ENCODE measurements at regions not wholly inside any gene's neighbourhood (a gene's known extent, or its start where the extent isn't known, plus 50 kb on each side); places are given as distances from the start of the nearest gene placed in this dataset.

DNA sequence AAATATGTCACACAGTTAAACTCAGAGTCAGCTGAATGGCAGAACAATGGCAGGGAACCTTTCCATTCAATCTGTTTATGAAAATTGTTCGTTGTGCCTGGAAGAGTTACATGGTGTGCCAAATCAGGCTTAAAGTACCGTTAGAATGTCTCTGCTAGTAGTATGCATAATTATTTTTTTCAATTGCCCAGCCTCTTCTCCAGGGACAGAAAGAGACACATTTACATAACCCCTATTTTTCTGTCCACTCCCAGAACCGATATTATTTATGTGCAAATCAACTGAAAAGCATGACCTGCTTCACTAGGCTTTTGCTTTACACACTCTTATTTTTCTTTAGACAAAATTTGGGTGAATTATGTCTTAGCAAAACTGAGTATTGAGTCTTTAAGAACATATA, 459.1 kb downstream of the EFNA5 start:
- DNase-seq, result no peak

DNA sequence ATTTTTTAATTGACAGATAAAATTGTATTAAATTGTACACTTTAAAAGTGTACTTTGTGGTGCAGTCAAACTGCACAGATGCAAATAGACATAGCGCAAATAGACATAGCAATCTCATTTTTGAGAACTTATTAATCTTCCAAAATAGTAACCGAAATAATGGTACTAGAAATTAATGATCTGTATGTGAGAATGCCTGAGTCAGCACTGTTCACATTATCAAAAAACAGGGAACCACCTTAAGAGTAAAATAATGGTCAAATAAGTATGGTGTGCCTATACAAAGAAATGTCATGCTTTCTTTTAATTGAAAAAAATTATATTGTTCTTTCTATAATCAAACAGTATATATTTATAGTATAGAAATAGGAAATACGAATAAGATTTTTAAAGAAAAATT, 461.9 kb downstream of the EFNA5 start:
- DNase-seq, result no peak

DNA sequence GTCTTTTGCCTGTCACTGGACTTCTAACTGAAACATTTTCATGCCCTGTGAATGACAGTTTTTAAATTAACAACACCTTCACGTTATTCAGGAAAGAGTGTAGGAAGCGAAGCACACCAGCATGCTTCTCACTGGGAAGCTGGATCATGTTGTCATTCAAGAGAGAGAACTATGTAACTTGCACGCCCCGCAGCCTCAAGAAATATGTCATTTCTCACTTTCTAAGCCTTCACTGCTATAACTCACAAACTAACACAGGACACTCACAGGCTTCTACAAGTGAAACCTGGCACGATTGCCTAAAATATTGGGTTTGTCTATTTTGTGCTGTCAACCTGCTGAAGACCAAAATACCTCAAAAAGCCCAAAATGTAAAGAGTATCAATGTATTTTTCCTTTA, 466.3 kb downstream of the EFNA5 start:
- DNase-seq, result no peak

DNA sequence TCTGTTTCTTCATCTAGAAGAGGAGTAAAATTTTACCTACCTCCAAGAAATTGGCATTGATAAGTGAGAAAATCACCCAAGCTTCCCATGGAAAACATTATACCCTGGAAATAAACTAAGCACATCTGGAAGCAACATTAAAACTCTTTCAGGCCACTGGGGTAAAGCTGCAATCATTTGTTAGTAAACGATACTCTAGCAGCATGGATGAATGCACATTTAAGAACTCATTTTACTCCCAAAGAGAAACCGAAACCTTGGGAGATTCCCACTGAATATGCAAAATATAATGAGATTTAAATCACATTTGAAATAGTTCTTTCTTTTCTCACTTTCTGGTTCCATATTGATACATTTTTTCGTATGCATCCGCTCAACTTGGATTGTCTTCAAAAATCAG, 467.5 kb downstream of the EFNA5 start:
- no peak for DNase-seq

DNA sequence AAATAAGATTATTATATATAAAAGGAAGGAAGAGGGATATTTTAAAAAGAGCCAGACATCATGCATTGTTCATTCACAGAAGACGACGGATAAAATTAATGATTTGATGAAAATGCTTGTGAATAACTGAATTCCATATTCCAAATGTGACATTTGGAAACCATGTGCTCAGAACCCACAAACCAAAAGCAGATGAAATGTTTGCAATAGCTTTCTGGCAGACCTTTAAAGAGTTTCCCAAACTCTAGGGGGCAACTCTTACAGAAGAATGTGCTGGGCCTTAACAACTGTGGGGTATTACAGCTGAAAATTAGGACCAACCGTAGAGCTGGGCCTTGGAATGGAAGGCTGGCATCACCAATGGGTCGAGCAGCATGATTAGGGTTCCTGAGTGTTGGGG, 471.0 kb downstream of the EFNA5 start:
- no peak for DNase-seq

DNA sequence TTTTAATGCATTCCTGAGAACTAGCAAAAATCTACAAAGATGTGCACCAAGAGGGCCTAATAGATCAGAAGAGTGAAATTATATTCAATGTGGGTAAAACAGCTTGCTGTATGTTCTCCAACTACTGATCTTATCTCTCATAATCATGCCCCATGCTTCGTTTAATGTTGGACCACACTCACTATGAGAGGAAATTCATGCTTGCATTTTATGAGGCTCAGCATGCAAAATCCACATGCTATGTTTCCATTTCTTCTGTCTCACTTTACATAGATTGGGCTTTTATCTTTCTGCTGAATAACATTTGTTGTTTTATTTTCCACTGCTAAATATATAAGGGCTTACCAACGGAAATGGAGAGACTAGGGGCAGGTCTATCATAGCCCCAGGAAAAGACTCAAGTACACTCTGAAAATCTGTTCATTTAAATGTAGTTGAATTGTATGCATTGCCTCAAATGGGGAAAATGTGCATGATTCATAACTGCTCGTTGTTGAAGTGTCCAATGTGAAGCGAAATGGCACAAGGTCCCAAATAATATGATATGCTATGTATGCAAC, 474.2 kb downstream of the EFNA5 start:
- DNase-seq, result no peak

DNA sequence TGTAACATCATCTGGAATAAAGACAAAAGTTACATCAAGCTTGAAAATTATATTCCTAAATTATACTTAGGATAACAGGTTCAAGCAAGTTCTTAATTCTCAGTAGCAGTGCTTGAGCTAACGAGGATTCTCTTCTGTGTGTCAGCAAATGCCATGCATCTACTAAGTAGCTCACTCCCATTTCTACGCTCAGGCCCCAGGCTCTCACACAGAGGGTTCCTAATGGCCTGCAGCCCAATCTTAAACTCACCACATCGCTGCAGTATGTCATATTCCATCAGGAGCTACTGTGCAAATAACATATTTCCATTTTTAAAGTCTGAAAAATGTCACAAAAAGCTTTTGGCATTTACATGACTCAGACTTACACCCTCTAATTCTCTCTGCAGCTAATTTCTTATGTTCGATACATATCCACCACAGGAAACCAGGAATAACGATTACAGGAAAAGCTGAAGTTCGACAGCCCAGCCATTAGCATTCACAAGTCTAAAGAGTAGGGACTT, 474.8 kb downstream of the EFNA5 start:
- DNase-seq, result no peak

DNA sequence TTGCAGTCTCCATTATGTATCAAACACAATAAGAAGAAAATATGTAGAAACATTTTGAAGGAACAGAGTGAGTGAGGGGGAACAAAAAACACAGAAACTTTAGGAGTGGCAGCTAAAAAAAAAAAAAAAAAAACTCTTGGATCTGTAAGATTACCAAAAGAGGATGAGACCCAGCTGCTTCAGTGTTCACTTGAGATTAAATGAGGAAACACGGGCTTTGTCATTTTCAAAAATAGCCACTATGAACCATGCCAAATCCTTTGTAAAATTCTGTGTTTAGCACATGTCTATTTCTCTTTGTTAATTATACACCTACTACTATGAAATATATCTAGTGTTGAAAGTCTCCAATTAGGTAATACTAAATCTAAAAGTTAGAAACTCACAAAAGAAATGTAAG, 485.9 kb downstream of the EFNA5 start:
- no peak for DNase-seq

DNA sequence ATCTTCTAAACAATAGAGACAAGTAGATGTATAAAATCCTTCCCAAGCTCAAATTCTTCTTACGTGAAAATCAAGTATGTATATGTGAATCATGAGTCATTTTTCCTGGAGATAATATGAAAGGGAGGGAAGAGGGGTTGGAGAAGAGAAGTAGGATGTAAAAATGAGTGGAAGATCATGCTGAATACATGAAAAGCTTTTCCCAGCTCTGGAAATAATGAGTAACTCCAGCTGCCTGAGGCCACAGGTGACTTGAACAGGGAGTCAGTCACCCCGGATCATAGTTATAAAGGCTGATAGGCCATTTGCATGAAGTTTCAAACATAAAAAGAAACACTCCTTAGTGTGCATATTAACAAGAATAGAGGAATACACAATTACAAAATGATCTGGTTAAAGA, 486.7 kb downstream of the EFNA5 start:
- DNase-seq, result no peak

DNA sequence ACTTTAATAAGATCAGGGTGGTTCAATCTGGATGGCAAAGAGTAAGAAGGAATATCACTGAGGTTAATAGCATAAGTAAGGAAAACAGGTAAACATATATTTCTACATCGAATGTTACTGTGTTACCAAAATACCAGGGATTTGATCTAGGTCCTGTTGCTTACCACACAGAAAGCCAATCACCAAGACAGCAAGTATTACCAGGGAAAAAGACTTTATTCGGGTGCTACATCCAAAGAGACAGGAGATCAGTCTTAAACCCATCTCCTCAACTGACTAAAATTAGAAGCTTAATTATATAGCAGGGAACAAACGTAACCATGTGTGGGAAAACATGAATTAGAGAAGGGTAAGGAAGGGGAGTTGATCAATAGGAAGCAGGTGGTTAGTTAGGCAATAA, 500.1 kb downstream of the EFNA5 start:
- no peak for DNase-seq

DNA sequence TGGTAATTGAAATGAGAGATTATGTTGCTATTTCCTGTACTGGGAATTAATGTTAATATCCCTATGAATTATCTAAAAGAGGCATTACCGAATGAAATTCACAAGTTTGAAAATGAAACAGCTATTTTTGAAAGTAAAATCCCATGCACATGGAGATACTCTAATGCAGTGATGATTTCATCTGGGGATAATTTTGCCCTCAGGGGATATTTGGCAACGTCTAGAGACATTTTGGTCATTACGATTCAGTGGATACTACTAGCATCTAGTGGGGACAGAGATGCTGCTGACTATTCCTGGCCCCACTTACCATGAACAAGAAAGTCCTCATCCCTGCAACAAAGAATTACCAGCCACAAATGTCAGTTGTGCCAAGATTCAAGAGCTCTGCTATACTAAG, 500.9 kb downstream of the EFNA5 start:
- no peak for DNase-seq

DNA sequence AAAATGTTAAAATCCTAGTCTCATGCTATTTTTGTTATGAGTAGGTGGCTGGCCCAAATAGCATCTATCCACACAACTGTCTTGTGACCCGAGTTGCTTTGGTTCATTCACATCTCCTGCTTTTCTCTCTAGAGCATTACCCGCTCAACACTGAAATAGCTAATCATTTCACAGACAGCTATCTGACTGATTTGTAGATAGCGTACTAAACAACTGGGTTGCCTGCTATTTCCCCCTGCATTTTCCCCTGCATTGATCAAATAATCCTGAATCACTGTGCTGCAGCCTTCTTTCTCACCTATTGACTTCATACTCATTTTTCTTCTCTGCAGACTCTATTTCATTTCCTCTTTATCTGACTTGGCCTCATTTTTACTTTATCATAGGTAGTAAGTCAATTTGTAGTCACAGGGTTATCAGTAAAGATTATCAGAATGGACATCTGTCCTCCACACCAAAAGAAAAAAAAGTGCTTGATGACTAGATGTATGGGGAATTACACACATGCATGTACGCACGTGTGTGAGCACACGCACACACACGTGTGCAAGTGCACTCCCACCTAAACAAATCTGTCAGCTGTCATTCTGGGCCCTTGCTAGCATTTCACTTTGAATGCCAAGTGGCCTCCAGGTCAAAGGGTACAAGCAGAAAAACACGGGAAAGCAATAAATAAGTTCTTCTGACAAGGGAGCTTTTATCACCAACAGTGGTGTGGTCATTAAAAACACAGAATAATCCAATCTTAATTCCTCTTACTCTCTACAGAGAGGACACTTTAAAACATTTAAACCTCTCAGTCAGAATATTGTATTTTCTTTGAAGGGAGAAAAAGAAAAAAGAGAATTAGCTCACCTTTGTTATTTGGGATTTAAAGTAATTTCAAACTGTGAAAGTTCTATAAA, 501.6 kb downstream of the EFNA5 start:
- DNase-seq, result no peak

DNA sequence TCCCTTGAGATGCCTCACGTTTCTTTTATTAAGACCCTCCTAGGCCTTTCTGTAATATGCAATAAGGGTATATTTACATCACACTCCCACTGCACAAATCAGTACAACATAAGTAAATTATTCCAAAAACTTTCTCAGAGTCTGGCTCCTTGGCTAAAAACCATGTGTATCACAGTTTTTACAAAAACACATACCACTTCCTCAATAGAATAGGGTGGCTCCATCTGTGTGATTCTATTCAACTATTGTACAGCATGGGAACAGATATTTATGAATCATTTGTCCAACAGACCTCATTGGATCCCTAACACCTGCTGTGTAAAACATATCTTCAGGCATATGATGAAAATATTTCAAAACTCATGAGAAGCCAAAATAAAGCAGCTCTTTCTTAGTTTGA, 502.7 kb downstream of the EFNA5 start:
- DNase-seq, result no peak

DNA sequence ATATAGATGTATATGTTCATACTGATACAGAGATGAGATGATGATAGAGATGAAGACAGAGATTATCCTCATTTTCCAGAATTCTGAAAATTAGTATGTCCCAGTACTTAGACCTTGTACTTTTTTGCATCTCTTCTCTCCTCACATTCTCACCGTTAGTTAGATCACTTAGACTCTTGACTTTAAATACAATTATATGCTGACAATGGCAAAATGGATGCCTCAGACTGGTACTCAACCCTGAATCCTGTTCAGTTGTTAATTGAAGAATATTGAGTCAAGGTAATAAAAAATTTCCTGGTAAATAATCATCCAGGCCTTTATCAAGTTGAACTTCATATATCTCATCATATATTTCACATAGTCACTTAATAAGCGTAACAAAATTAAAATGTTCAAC, 505.4 kb downstream of the EFNA5 start:
- DNase-seq, result no peak

DNA sequence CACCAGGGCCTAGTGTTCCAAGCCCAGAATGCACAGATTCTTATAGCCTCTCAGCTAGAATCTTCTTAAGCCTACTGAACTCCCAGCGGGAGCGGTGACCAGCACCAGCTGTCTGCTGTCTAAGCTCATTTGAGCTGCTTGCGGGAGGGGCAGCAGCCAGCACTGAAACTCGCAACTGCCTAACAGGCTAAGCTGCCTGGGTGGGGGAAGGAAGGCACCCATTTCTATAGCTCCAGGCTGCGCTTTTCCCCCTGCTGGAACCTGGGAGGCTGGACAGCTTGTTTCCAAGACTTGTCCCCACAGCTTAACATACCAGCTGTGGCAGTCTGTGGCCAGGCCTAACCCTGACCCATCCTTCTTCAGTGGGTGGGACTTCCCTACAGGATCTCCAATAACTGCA, 512.9 kb downstream of the EFNA5 start:
- DNase-seq, result no peak

DNA sequence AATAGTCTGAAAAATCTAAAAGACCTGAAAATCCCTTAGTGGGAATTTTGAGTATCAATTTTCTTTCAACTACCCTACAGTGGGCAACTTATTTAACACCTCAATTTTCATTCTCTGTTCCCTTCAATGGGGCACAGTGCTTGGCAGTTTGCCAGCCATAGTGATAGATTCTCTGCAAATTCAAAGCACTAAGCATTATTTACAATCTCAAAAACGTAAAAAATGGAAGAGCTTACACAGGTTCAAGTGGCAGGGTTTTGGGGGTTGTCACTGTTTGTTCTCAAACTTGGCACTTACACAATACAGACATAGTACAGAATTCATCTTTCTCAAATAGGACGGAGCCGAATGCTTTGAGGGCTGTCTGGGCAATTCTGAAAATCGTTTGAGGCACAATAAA, 515.0 kb downstream of the EFNA5 start:
- no peak for DNase-seq

DNA sequence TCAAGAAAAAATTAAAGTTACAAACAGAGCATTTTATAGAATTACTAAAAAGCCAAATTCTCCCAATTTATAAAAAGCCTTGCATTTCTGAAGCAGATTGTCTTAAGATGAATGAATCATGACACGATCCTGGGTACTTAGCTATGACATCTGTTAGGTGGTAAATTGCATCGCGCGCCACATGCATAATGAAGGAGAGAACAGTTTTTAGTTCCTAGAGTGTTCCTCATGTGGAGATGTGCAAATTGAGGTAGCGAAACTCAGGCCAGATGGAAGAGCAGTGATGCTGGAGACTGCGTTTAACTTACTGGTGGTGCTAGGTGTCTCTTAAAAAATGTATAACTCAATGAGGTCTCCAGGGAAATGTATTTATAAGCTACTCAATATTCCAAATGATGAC, 516.1 kb downstream of the EFNA5 start:
- no peak for DNase-seq

DNA sequence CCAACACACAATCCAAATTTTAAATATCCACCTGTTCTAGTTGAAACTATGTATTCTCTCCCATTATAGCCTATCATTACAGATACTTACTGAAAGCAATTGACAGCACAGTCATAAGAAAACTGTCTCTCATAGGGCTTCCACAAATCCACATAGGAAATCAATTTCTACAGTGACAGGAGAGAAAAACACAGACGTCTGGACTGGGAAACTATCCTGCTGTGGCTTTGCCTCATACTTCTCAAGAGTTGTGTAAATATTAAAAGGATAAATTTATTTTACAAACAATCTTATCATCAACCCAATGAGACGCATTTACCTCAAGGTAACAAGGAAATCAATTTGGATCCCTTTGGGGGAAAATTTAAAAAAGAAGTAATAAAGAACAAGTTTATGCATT, 517.5 kb downstream of the EFNA5 start:
- no peak for DNase-seq

DNA sequence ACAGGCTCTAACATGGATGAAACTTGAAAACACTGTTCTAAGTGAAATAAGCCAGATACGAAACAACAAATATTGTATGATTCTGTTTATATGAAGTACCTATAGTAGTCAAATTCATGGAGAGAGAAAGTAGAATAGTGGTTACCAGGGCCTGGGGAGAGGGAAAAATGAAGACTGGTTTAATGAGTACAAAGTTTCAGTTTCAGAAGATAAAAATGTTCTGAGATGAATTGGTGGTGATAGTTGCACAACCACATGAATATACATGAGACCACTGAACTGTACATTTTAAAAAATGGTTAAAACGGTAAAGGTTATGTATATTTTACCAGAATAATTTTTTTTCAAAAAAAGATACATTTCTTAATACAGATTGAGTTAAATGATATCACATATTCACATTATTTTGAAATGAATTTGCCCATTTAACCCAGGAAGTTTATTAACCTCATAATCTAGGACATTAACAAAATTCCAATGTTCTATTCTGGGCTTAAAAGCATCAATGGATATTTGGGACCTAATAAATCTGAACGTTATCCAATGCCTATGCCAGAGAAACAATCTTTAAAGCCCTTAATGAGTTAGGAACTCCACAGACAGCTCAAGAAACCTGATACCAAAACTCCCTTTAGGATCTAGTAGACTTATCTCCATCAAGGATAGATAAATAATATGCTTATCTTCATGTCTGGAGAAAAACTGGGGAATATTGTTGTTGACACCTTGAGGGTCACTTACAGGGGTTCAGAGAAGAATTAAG, 521.3 kb downstream of the EFNA5 start:
- no peak for DNase-seq

DNA sequence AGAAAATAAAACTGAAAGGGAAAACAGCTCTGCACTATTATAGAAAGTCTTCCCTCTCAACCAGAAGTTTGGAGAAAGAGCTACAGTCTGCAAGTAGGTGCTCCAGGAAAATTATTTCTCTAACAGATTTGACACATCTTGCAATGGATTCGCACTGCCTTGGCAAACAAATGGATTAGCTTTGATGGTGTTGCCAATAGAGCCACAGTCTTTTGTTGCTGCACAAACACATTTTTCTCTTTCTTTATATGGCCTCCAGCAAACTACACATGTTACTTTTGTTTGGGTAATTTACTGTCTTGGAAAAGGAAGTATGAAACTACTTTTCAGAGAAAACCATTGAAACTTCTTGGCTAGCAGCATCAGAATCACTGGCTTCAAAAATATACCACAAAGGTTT, 523.1 kb downstream of the EFNA5 start:
- DNase-seq, result no peak

DNA sequence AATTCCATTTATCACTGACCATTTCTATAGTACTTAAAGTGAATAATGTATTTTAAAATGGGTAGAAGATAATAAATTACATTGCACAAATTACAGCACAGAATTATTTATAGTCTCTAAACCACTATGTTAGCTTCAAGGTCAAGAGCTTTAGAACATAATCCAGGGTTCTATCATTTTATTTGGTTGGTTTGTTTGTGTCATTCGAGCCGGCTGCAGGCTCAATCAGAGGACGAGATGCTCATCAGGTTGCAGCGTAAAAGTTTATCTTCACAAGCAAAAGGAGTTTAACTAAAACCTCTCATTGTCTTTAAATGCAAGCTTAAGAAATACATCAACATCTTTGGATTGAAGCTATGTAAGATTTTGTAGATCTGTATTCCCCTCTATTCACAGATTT, 523.8 kb downstream of the EFNA5 start:
- DNase-seq, result no peak

DNA sequence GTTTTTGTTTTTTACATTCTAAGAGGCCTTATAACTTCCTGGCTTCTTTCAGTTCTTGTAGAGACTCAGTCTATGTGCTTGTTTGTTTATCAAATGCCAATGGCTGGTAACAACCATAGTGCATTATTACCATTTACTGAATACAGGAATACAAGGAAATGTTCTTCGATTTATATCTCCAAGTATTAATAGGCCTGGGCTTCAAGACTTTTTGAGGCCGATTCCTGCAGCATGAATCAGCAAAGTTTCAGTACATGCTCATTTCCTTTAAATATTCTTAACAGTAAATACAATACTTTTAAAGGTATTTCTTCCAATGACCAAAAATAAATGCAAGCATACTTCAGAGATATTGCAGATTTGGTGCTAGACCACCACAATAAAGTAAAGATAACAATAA, 535.3 kb downstream of the EFNA5 start:
- DNase-seq, result no peak

DNA sequence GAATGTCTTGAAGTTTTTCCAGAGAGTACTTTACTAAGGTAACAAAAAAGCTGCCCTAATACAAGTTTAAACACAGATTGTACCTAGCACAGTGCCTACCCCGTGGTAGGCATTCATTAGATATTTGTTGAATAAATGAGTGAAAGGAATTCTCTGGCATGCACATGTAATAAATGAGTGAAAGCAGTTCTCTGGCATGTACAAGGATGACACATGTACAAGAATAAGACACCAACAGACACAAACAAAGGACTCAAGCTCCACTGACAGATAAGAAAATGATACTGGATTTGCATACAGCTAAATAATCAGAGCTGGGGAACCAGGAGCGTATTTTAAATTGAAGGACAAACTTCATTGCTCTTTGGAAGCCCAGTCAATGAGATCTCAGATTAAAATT, 535.8 kb downstream of the EFNA5 start:
- no peak for DNase-seq

DNA sequence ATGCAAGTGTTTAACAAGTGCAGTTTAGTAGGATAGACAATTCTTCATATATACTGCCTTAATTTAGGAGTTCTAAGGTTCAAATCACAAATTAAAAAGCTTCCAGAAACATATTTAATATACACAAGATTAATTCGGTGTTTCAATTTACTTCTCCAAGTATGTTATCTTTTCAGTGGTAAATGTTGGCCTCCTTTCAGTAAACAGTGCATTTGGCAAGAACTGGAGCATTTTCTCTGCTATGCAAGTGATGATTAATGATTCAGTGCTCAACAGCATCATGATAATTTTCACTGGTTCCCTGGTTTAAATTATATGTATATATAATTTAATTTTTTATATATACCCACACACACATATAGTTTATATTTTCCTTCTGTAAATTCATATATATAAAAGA, 541.7 kb downstream of the EFNA5 start:
- DNase-seq, result no peak
